IPS-18a (cell line): ENCODE measurements at regions not wholly inside any gene's neighbourhood (a gene's known extent, or its start where the extent isn't known, plus 50 kb on each side); places are given as distances from the start of the nearest gene placed in this dataset.

Experiments
- H3K27ac ChIP-seq: one replicate; pipeline ENCODE4 v1.5.1; 2013; ENCODE audit warnings: low read length
- H3K27me3 ChIP-seq: one replicate; pipeline ENCODE4 v1.6.1; 2013; ENCODE audit warnings: mild to moderate bottlenecking, low read length; ENCODE audit not compliant: control insufficient read depth, insufficient read depth
- H3K36me3 ChIP-seq: one replicate; pipeline ENCODE4 v1.6.1; 2013; ENCODE audit warnings: low read depth, low read length; ENCODE audit not compliant: control insufficient read depth
- H3K4me1 ChIP-seq: one replicate; pipeline ENCODE4 v1.6.1; 2013; ENCODE audit warnings: low read depth, low read length; ENCODE audit not compliant: control insufficient read depth
- H3K4me3 ChIP-seq: one replicate; pipeline ENCODE4 v1.5.1; 2013; ENCODE audit warnings: low read length
- H3K9ac ChIP-seq: one replicate; pipeline ENCODE4 v1.6.1; 2013; ENCODE audit warnings: mild to moderate bottlenecking, low read length, moderate library complexity
- H3K9me3 ChIP-seq: one replicate; pipeline ENCODE4 v1.6.1; 2013; ENCODE audit warnings: low read depth, low read length; ENCODE audit not compliant: control insufficient read depth

DNA sequence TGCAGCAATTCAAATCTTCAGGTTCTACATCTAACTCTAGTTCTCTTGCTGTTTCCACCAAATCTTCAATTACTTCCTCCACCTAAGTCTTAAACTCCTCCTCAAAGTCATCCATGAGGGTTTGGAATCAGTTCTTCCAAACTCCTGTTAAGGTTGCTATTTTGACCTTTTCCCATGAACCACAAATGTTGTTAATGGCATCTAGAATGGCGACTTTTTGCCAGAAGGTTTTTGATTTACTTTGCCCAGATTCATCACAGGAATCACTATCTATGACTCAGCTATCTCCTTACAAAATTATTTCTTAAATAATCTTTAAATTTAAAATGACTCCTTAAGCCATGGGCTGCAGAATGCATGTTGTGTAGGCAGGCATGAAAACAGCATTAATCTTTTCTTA, 368.9 kb upstream of the TNP1 start:
- H3K4me1 ChIP-seq = no peaks in the 10 kb centered on the region
- no peaks in the 10 kb centered on the region for H3K9me3 ChIP-seq
- no peak overlapping the region for H3K27ac ChIP-seq
- H3K27me3 ChIP-seq = no peaks in the 10 kb centered on the region
- no peaks in the 10 kb centered on the region for H3K36me3 ChIP-seq
- no peak overlapping the region for H3K4me3 ChIP-seq
- no peak overlapping the region for H3K9ac ChIP-seq

DNA sequence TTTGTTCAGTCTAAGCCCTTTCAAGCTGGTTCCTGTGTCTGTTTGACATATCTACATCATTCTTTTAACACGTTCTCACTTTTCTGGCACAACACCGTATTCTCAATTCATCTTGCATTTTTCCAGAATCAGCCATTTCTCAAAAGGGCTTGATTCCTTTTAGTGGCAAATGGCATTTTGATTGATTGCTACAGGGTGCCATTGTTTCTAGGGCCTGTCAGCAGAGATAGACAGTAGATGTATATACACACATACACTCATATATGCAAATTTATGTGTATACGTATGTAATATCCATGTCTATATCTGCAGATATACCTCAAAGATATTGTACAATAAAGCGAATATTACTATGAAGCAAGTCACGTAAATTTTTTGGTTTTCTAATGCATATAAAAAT, 367.9 kb upstream of the TNP1 start:
- no peak overlapping the region for H3K9ac ChIP-seq
- H3K27me3 ChIP-seq = no peaks in the 10 kb centered on the region
- H3K4me3 ChIP-seq = no peak overlapping the region
- H3K36me3 ChIP-seq = no peaks in the 10 kb centered on the region
- H3K9me3 ChIP-seq = no peaks in the 10 kb centered on the region
- H3K27ac ChIP-seq = no peak overlapping the region
- no peaks in the 10 kb centered on the region for H3K4me1 ChIP-seq

DNA sequence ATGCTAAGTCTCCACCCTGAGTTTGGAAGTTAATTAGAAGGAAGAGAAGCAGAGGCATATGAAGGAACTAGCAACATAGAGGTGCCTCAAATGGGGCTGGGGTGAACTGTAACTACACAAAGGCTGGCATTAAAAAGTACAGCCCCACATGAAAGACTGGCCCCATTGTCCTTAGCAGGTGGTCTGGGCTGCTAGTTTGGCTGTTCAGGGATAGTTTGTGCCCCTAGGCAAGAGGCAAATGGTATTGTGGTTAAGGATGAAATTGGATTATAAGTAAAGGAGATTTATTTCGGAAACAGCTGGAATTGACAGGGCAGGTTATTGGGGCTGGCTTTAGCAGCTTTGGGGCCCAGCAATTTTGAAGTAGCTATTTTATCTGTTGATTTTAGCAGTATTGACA, 365.7 kb upstream of the TNP1 start:
- Histone ChIP-seq H3K9ac (no peak overlapping the region), H3K4me3 (no peak overlapping the region), H3K9me3 (no peaks in the 10 kb centered on the region), H3K4me1 (no peaks in the 10 kb centered on the region), H3K36me3 (no peaks in the 10 kb centered on the region), H3K27ac (no peak overlapping the region), H3K27me3 (no peaks in the 10 kb centered on the region)

DNA sequence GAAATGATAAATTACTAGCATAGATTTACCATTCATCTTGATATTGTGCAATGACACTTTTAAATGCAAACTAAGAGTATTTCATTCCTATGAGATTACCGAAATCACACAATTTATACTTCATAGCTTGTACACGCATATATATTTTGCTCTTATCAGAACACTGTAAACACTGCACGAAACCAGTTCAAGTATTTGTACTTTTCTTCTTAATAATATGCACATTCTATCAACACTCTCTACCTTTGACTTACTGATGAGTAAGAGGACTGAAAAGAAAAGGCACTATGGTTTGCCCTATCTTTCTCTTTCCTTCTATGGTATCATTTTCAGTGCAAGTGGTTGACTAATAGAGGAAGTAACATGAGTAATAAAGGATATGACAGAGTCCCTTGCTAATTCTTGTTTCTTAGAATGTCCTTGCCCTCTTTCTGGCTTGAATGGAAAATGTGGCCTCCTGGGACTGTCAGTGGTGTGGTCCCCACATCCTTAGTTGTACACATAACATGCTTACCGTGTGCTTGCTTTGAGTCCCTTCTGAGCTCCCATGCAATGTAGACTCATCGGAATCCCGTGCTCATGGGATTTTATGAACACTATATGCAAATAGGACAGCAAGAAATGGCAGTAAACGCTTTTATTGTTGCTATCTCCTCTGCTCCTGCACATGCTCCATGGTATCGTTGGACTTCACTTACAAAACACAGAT, 363.5 kb upstream of the TNP1 start:
- H3K4me3 ChIP-seq = no peak overlapping the region
- H3K27ac ChIP-seq = no peak overlapping the region
- no peaks in the 10 kb centered on the region for H3K36me3 ChIP-seq
- no peaks in the 10 kb centered on the region for H3K27me3 ChIP-seq
- H3K9ac ChIP-seq = no peak overlapping the region
- H3K9me3 ChIP-seq = no peaks in the 10 kb centered on the region
- no peaks in the 10 kb centered on the region for H3K4me1 ChIP-seq

DNA sequence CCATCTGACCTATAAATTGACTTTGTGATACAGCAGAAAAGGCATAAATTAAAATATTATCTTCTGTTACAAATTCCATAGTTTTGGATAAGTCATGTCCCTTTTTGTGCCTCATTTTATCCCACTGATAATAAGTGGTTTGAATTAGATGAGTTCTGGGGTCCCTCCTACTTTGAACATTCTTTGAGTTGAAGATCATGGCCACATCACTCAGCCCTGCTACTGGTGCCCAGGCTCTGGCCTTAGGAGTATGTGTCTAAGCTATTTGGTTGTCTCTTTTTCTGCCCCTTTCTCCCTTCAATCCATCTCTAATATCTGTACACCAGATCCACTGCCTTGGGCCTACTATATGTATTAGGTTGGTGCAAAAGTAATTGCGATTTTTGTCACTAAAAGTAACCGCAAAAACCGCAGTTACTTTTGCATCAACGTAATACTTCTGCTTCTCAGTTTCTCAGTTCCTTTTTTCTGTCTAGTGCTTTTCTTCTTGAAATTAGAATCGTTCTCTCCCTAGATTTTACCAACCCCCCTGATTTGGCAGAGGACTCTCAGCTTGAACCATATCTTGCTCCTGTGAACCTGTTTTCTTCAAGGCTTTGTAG, 362.5 kb upstream of the TNP1 start:
- Histone ChIP-seq H3K9me3 (no peaks in the 10 kb centered on the region), H3K36me3 (no peaks in the 10 kb centered on the region), H3K9ac (no peak overlapping the region), H3K27me3 (no peaks in the 10 kb centered on the region), H3K4me3 (no peak overlapping the region), H3K4me1 (no peaks in the 10 kb centered on the region), H3K27ac (no peak overlapping the region)

DNA sequence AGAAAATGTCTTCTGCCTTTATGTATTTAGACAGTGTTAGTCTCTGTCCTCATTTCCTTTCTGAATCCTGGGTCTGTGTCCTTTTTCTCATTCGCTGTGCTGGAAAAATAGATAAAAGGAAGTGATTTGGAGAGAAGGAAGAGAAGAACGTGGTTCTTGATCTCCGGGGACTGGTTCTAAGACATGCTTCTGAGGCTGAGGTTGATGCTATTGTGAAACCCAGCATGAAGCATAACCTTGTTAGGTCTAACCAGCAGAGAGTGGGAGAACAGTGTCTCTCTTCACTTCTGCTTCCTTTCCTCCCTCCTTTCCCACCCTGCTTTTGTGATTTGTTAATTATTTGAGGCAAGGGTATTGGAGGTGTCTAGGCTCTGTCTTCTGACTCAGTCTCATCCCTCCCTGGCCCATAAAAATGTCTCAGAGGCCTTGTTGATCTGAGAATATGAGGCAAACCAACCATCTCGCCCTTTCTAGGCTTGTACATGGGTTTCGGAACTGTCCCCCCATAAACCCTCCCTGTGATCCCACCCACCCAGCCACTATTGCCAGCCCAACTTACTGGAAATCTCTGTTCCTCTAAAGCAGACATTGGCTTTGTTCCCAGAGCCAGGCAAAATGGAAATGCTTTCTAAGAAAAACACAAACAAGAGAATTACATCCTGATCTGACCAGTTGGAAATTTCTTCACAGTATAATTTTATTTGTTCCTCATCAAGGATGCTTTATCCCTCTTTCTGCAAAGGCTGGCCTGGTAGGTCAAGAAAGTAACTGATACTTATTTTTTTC, 360.6 kb upstream of the TNP1 start:
- H3K4me3 ChIP-seq = no peak overlapping the region
- H3K36me3 ChIP-seq = no peaks in the 10 kb centered on the region
- H3K4me1 ChIP-seq = no peaks in the 10 kb centered on the region
- no peak overlapping the region for H3K9ac ChIP-seq
- no peak overlapping the region for H3K27ac ChIP-seq
- no peaks in the 10 kb centered on the region for H3K9me3 ChIP-seq
- H3K27me3 ChIP-seq = no peaks in the 10 kb centered on the region

DNA sequence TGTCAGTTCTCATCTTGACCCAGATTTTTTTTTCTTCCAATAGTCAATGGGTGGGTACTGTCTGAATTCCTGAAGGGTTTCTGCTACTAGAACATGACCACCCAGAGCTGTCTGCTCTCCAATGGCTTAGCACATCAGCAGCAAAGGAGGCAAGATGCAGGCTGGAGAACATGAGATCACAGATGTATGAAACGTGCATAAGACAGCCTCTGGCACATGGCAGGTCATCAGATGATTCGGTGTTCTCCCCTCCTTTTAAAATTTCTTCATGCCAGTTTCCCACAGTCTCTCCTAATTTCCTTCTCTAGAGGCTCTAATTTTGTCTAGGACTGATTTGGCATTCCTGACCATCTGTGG, 359.3 kb upstream of the TNP1 start:
- no peak overlapping the region for H3K4me3 ChIP-seq
- no peaks in the 10 kb centered on the region for H3K36me3 ChIP-seq
- no peaks in the 10 kb centered on the region for H3K27me3 ChIP-seq
- H3K9me3 ChIP-seq = no peaks in the 10 kb centered on the region
- no peak overlapping the region for H3K9ac ChIP-seq
- no peak overlapping the region for H3K27ac ChIP-seq
- no peaks in the 10 kb centered on the region for H3K4me1 ChIP-seq

DNA sequence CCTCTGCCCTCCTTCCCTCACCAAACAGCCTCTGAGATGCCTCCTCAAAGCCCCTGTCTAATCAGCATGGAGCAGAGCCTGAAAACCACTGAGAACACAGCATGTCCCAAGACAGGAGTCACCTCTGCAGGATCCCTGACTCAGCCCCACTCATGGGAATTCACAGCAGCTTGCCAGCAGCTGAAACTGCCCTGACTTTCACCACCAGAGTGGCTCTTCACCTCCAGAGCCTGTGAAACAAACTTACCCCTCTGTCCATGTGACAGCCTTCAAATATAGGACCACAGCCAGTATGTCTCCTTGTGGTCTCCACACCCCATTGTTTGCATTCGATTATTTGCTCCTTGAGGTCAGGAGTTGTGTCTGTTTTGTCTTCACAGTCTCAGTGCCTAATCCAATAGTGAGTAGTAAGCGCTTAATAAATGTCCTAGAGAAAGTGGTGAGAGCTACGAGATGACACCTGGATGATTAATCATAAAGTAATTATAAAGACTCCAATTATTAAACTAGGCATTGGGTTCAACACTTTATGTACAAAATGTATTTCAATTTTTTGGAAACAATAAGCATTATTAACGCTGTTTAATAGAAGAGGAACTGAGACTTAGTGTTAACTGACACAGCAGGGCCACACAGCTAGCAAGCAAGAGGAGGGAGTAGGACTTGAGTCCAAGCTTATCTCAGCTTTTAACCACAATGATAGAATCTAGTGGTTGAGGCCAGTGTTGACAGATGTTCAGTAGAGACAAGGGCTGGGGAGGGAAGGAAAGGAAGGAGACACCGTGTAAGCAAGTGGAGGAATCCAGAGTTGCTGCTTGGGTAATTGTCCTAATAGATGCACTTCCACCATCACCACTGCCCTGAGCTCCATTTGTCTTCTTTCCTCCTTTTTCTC, 358.7 kb upstream of the TNP1 start:
- Histone ChIP-seq H3K4me1 (no peaks in the 10 kb centered on the region), H3K9ac (no peak overlapping the region), H3K27ac (no peak overlapping the region), H3K36me3 (no peaks in the 10 kb centered on the region), H3K9me3 (no peaks in the 10 kb centered on the region), H3K27me3 (no peaks in the 10 kb centered on the region), H3K4me3 (no peak overlapping the region)

DNA sequence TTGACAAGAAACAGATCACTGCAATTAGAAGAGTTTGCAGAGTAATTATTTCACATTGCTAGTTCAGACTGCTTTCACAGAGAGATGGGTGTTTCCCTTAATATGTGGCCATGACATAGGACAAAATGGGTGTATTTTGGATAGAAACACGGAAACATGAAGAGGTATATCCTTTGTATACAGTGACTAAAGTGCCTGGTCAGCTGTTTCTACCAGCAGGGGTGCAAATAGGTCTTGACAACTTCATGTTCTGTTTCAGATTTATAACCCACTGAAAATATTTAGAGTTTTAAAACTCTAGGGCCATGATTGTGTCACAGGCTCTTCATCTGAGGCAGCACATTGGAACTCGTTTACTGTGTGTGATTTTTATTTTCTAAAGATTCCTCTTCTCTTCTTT, 357.1 kb upstream of the TNP1 start:
- Histone ChIP-seq H3K36me3 (no peaks in the 10 kb centered on the region), H3K27ac (no peak overlapping the region), H3K4me3 (no peak overlapping the region), H3K9ac (no peak overlapping the region), H3K9me3 (no peaks in the 10 kb centered on the region), H3K27me3 (no peaks in the 10 kb centered on the region), H3K4me1 (no peaks in the 10 kb centered on the region)

DNA sequence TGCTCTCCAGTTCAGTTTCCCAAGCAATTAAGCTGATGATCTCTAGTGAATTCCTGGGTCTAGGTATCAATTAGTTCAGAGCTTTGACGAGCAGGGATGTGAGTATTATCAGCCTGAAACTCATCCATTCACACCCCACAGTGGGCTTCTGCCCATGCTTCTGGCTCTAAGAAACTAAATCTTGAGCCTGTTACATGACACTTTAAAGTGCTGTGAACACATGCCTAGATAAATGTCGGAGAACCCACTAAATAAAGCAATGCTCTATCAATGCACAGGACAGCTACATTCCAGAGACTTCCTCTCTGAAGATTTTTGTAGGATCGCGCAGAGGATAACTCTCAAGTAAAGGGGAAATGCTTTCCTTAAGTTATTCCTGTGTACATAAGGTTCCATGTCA, 356.5 kb upstream of the TNP1 start:
- Histone ChIP-seq H3K36me3 (no peaks in the 10 kb centered on the region), H3K9ac (no peak overlapping the region), H3K9me3 (no peaks in the 10 kb centered on the region)

DNA sequence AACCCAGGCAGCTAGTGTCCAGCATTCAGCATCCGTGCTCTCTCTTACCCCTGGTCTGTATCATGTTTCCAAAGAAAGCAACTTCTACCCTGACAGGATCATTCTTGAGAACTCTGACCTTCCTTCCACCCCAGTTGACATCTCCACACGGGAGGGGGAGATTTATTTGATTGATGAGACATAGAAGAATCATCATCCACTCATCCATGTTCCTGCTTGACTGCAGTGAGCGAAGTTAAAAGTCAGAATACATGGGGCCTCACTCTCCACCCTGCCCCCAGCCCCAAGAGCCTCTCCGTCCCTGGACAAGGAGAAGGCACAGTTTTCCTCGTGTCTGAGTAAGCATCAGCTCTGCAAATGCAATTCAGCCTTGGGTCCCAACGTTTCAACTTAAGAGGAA, 356.0 kb upstream of the TNP1 start:
- no peaks in the 10 kb centered on the region for H3K9me3 ChIP-seq
- H3K27me3 ChIP-seq = no peaks in the 10 kb centered on the region
- H3K36me3 ChIP-seq = no peaks in the 10 kb centered on the region

More for the DNA sequence above, 356.5 kb upstream of the TNP1 start:
- Histone ChIP-seq H3K27me3 (no peaks in the 10 kb centered on the region), H3K4me3 (no peak overlapping the region), H3K4me1 (no peaks in the 10 kb centered on the region), H3K27ac (no peak overlapping the region)

More for the DNA sequence above, 356.0 kb upstream of the TNP1 start:
- no peak overlapping the region for H3K4me3 ChIP-seq
- no peak overlapping the region for H3K9ac ChIP-seq
- no peak overlapping the region for H3K27ac ChIP-seq
- H3K4me1 ChIP-seq = no peaks in the 10 kb centered on the region
